Stimulated activated CD4-positive, alpha-beta T cell treated with anti-CD3 and anti-CD28 coated beads, Interleukin-15, amount 100 ng/mL, for 48 hours (primary cell): ENCODE measurements at regions not wholly inside any gene's neighbourhood (a gene's known extent, or its start where the extent isn't known, plus 50 kb on each side); places are given as distances from the start of the nearest gene placed in this dataset.
"Not testable (repeated sequence)": the region's sequence is repeated elsewhere in the genome, so short reads cannot be mapped to it uniquely, and the experiment has no call there.

Experiments used
- DNase-seq, 2 donors: peaks; one replicate each; pipeline ENCODE4 v3.0.0-alpha.2; 2020; ENCODE audit warnings: low read depth in 2 of 2

GRCh38 chr6:43999628-44000027 lies 127.6 kb downstream of the MRPL14 start:
- DNase-seq, result no peak

GRCh38 chr6:43998592-43999243 lies 128.5 kb downstream of the MRPL14 start:
- not testable (repeated sequence) for DNase-seq

GRCh38 chr6:43997990-43998585 lies 129.2 kb downstream of the MRPL14 start:
- not testable (repeated sequence) for DNase-seq

- no peak for DNase-seq
Measured at GRCh38 chr6:43997345-43997677, 129.9 kb downstream of the MRPL14 start.

- no peak for DNase-seq
Measured at GRCh38 chr6:43996618-43997344, 130.5 kb downstream of the MRPL14 start.

GRCh38 chr6:43995137-43995536 lies 132.1 kb downstream of the MRPL14 start:
- no peak for DNase-seq

- DNase-seq, result no peak
Measured at GRCh38 chr6:43993881-43994523, 133.2 kb downstream of the MRPL14 start.

GRCh38 chr6:43992783-43993644 lies 134.2 kb downstream of the MRPL14 start:
- no peak for DNase-seq

GRCh38 chr6:43992126-43992663 lies 135.1 kb downstream of the MRPL14 start:
- no peak for DNase-seq

GRCh38 chr6:43990627-43991619 lies 136.3 kb downstream of the MRPL14 start:
- no peak for DNase-seq

- no peak for DNase-seq
Measured at GRCh38 chr6:43990275-43990626, 137.0 kb downstream of the MRPL14 start.

GRCh38 chr6:43989581-43990146 lies 137.6 kb downstream of the MRPL14 start:
- no peak for DNase-seq

- no peak for DNase-seq
Measured at GRCh38 chr6:43988801-43989200, 138.5 kb downstream of the MRPL14 start.

GRCh38 chr6:43987838-43988439 lies 139.3 kb downstream of the MRPL14 start:
- no peak for DNase-seq

GRCh38 chr6:43986177-43986825 lies 141.0 kb downstream of the MRPL14 start:
- DNase-seq, result no peak

GRCh38 chr6:43985329-43985728 lies 141.9 kb downstream of the MRPL14 start:
- DNase-seq, result no peak

- no peak for DNase-seq
Measured at GRCh38 chr6:43984442-43985321, 142.6 kb downstream of the MRPL14 start.

GRCh38 chr6:43983632-43984031 lies 143.6 kb downstream of the MRPL14 start:
- no peak for DNase-seq
